ENCODE measurements at regions not wholly inside any gene's neighbourhood (a gene's known extent, or its start where the extent isn't known, plus 50 kb on each side); places are given as distances from the start of the nearest gene placed in this dataset.
A peak's percentile ranks its signal among the peaks of the same experiment; 100 is the strongest.

DNA sequence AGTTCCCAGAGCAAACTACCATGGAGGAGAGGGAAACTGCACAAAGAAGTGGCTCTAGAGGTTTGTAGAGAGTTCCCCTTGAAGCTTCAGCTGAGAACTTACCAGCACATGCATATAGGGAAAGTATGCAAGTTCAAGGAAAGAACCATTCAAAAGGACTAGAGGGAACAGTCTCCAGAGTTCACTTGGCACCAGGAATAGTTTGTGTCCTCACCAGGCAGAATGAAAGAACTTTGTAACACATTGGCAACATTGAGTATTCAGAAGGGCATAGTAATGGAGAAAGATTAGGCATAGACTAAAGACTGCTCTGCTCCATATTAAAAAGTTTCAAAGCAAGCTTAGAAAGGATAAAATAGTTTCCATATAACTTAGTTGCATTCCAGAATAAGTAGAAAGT, 155.4 kb upstream of the TOM1L1 start:
- no peak for DNase-seq

DNA sequence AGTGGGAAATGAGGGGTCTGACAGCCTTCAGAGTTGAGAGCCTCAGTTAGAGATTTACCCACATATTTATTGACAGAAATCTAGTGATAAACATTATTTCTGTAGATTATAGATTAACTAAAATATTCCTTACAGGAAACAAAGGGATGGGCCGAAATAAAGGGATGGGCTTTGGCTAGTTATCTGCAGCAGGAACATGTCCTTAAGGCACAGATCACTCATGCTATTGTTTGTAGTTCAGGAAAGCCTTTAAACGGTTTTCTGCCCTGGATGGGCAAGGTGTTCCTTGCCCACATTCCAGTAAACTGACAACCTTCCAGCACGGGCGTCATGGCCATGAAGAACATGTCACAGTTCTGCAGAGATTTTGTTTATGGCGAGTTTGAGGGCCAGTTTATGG, 154.8 kb upstream of the TOM1L1 start:
- DNase-seq: no peak

DNA sequence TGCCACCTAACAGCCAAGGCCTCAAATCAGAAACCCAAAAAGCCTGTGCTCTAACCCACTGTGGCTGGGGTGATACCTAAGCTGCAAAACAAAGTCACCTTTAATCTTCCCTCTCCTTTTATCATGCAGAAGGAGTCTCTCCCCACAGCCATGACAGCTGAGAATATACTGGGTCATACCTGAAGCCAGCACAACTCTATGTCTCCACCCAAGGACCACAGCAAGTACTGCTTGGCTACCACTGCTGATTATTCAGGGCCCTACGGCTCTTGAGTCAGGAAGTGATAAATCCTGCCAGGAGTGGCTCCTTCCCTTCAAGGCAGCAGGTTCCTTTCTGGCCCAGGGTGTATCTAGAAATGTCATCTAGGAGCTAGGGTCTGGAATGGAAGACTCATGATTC, 151.5 kb upstream of the TOM1L1 start:
- no peak for DNase-seq

DNA sequence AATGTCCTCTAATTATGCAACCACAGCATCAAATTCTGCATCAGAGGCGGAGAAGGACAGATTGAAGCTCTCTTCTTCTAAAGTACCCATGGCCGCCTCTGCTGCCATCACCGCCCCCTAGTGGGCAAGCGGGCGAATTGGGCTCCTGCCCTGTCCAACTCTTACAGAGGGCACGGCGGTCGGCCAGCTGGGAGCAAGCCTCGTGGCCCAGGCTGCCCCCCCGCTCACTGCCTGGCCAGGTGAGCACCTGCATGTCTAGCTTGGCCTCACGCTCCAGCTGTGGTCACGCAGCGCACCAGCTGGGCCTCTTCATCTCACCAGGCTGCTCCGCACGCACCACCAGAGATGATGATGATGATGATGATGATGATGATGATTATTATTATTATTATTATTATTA, 146.1 kb upstream of the TOM1L1 start:
- DNase-seq: peak in 1 of 2 donors; percentile 2

DNA sequence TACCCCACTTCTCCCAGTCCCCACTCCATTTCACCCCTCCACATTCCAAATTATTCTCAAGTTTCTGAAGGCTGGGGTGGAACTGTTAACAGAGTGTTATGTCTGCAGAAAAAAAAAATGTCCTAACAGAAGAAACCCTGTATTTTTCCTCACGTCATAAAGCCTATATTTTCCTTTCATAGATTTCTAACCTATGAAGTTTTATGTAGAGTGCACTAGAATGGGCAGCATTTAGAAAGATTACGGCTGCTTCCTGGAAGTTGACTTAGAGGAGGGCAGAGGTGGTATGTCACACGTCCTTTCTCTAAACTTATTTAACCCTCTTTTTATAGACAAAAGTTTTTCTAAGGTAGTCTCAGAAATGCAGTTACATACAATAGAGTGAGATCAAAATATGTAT, 139.8 kb upstream of the TOM1L1 start:
- DNase-seq: no peak

DNA sequence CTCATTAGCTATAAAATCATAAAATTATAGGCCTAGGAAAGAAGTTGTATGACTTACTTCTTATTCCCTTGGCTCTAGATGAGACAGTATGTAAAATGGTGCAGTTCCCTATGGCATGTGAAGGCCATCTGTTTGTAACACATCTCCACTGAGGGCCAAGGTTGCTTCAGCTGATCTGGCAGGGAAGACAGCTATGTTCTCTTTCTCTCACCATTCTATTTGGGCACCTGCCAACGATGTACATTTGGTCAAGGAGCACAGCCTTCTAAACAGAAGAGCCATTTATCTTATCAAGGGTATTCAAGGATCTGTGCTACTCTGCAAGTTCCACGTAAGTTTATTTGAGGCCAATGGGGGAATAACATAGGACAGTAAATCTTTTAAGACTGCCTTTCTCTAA, 129.8 kb upstream of the TOM1L1 start:
- no peak for DNase-seq

DNA sequence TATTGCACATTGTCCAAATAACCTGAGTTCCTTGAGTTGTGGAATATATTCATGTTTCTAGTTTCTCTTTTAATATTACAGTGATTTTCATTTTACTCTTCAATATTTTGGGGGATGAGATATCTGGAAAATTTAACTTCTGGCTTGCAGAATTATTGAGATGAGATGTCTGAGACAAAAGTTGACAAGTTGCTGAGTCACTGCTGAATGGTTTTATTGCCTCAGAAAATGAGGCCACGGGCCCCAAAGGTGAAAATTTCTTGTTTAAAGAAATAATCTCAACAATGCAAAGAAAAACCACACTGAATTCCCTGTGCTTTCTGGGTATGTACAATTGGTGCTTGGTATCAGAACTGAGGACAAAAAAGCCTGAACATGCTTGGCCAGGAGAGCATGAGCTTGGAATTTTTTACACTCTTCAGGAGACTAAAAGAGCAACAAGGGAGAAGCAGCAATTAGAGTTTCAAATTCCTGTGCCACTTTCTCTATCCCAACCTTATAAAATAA, 129.2 kb upstream of the TOM1L1 start:
- DNase-seq: no peak

DNA sequence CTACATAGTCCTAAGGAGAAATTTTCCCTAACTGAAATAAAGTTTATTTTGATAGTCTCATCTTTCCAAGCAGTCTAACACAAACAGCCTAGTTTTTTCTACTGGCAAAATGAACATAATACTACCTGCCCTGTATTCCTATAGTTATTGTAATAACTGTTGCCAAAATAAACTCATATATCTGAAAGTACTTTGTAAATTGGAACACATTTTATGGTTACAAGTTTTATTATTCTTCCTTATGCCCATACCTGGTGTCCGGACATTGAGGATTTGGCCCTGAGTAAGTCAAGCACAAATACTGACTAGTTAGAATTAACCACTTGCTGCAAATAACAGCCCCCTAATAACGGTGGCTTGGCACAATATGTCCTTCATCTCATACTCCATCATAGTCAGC, 120.4 kb upstream of the TOM1L1 start:
- DNase-seq: no peak

DNA sequence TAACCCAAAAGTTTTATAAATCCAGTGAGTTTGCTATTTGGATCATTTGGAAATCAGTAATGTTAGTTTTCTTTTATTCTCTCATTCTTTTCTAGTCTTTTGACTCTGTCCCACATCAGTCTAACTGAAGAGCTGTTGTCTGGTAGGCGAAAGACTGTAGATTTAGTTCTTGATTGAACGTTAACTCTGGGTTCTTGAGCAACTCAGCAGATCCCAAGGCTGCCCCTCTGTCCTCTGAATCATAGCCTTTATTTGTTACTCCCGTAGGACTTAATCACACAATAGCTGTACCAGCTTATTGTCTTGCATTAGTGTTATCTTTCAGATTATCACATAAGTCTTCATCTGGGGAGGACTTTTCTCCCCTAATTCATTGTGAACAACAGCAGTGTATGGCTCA, 119.3 kb upstream of the TOM1L1 start:
- DNase-seq: no peak

DNA sequence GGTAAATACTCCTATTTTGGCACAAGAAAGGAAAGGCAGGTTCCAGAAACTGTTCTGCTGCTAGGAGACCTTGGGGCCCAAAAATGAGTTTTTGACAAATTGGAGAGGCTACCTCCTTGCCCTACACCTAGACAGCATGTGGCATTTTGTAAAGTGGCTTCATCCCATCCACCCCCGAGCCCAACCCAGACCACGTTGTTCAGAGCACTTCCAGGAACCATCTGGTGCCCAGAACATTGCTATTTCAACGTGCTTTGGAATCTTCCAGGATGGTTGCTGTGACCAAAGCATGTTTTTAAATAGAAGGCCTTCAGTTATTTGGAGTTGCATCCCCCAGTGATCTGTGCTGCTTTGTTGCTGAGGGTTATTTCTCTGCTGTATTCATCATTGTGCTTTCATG, 116.3 kb upstream of the TOM1L1 start:
- no peak for DNase-seq

DNA sequence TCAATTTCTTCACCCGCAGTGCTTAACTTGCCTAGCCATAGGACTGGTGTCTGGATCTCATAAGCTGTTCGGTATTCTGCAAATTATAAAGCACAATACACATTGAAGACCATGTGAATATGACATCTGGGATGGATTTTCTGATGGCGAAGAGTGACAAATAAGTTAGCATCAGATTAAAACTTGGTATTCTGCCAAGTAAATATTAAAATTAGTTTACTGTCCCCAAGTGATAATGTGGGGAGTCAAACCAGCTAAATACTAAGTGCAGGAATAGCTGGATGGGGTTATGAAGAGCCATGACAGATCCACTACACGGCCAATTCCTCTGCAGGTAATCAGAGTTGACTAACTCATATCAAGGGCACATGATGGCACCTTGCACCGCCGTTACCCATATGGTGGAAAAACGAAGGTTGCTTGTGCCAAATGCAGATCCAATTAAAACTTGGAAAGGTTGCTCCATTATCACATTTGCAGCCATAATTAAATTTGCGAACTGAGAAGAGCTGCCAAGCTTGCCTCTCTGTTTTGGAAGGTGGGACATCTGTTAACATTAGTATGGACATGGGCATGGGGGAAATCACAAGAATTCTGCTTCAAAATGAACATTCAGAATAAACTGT, 114.9 kb upstream of the TOM1L1 start:
- DNase-seq: no peak

DNA sequence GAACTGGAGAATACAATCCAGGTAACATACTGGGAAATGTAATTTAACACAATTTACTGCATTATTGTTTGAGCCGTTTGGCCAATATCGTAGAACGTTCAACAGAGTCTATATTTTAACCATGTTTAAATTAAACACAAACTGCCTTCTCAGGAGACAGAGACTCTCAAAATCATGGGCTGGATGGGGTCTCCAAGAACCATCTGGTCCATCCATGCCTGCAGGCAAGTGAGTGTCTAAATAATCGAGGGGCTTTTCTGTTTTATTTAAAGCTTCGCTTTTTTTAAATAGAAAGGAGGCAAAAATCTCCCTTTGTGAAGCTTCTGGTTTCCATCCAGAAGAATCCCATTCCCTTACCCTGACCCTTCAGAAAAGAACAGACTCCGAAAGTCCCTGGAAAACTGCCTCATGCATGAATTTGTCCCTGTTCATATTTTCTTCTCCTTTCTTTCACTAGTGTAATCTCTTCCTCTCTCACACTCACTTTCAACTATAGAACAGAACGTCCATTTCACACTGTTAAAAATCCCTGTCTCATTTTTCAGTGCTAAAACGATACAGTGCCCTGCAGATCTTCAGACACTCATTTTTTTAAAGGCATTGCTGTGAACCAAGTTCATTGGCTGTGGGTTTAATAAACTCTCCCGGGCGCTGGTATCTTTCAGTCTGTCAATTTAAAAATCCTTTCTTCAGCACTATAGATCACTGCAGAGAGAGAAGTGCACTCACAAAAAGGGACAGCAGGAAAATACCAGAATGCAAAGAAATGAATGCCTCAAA, 111.4 kb upstream of the TOM1L1 start:
- no peak for DNase-seq

DNA sequence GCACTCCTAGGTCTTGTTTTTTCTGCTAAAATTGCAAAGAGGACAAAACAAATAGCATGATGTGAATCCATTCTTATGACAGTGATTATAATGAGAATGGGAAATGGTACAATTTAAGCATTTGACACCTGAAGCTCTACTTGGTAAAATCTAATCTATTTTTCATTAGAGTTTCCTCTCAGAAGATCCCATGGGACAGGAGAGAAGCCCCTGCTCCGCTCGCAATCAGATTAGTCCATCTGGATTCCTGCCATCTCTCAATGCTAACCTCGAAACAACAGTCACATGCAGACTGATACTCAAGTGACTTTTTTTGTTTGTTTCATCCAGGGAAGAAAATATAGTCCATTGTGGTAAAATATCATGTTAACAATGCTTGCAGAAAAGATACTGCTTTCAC, 107.4 kb upstream of the TOM1L1 start:
- DNase-seq: no peak

DNA sequence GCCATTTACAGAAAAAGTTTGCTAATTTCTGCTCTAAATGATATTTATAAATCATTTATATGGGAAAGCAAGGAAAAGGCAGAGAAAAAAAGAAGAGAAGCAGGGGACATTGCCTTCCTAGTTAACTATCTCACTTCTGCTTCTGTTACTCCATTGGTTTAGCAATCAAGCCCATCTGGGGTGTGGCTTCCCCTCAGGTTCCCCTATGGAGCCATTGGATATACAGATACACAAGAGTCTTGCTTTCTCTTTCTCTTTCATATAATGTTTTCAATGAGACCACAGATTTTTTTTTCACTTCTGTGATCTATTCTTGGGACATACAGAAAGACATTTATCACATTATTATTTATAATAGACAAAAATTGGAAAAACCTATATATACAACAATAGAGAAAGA, 105.6 kb upstream of the TOM1L1 start:
- no peak for DNase-seq

DNA sequence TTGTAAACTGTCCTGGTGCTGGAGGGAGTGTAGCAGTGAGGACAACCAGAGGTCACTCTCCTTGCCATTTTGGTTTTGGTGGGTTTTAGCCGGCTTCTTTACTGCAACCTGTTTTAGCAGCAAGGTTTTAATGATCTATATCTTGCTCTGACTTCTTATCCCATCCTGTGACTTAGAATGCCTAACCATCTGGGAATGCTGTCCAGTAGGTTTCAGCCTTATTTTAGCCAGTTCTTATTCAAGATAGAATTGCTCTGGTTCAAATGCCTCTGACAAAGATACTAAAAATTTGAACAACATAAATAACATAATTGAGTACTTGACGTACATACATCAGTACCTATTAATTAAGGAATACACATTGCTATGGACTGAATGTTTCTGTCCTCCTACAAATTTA, 93.3 kb upstream of the TOM1L1 start:
- no peak for DNase-seq

DNA sequence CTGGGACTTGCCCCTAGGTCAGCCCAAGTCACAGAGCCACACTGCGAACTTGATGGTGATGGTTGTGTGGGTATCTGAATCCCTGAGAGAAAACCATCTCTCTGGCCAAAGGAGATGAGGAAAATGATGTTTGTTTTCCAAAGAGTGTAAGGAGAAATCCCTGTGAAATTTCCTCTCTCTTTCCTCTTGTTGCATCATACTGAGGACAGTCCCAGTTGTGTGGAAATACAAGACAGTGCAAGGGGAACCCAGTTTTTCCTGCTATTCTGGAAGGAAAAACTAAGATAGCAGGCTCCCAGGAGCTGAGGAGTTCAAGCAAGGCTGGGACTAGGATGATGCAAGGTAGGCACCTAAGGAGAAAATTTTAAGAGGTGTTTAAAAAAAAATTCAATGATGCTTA, 86.8 kb upstream of the TOM1L1 start:
- no peak for DNase-seq

DNA sequence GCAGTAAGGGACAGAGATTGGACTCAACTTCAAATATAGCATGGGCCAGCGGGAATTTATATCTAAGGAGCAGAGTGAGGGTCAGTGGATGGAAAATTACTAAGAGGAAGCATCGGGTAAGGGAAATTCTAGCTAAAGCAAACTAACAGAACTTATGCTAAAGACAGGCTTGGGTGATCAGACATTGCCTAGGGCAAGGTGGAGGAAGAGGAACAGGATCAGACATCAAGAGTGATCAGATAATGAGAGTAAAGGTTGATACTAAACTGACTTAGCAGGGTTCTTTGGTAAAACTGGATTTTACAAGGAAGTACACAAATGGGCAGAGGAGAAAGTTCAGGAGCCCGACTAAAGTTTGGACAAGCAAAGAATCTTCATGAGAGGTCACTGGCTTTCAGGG, 86.3 kb upstream of the TOM1L1 start:
- DNase-seq: no peak

DNA sequence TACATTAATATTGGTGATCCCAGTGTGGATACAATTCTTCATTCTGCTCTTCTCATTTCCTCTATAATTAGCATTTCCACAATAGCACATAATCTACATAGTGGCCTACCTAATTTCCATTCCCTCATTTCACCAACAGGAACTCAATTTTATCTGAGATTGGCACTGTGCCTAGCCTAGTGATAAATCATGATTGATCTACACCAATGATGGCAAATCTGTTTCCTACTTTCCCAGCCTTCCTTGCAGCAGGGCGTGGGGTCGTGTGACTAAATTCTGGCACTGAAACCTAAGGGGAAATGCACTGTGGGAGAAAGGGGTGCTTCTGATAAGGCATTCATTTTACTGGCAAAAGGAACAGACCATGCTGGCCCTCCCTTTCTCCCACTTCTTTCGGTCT, 66.6 kb upstream of the TOM1L1 start:
- no peak for DNase-seq

DNA sequence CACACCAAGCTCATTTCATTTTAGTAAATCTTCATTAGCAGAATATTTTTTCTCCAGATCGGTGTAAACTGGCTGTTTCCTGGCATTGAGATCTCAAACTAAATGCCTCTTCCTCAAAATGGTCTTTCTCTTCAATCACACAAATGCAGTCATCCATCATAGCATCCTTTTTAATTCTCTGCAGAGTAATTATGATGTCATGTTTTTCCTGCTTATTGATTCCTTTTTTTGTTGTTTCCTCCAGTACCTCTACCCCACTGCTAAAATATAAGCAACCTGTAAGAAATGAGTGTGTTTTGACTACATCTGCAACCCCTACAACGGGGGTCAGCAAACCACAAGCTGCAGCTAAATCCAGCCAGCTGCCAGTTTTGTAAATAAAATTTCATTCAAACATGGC, 65.6 kb upstream of the TOM1L1 start:
- no peak for DNase-seq

DNA sequence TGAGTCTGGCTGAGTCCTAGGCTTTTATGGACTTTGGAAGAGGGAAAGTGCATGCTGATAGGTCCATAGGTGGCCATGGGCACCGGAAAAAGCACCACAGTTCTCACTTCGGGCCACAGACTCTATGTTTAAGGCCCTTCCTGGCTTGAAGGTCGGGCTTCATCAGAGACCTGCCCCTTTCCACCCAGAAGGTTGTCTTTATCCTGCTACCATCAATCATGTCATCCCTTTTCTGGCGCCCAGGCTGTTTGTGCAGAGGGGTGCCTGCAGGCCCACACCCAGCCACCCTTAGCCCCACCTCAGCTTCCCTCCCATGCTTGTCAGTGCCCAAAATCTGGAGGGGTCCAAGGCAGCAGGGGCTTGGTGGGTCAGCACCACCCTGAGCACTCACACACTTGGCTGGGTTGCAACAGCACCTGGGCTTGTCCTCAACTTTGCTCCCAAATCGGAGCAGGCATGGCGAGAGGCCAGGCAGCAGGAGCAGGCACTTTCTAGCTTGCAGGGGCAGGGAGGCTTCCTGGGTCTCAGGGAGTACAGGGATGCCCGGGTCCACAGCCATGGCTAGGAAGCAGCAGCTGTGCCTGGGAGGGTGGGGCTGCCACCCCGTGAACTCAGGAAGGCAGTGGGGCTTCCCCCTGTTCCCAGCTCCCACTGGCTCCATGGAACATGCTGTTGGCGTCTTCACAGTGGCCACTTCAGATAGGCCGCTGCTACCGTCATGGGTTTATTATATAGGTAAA, 63.8 kb upstream of the TOM1L1 start:
- DNase-seq: no peak

DNA sequence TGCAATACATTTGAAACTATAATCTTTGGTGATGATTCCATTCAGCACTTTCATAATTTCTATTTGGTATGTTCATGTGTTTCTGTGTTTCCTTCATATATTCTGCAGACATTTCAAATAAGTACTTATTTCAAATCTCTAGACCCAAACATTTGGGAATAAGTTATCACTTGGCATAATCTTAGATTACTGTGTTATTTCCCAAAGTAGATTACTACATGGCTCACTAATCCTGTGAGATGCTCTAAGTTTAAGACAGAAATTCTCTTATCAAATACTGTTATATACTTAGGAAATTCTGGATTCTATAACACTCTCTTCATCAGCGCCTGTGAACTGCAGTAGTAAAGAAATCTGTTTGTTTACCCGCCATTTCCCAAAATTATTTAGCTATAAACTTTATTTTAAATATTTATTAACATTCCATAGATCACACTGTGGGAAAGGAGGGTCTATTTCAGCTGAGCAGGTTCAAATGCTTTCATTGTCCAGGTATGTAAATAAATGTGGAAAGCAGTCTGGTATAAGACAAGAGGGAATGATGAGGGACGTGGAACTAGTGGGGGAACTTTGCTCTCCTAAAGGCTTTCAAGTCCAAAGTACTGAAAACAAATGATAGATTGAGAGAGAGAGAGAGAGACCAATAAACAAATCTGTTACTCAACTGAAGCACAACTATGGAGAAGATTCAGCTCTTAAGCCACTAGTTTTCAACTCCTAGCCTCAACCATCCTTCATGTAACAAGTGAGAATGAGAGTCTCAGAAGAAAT, 61.8 kb upstream of the TOM1L1 start:
- DNase-seq: no peak

DNA sequence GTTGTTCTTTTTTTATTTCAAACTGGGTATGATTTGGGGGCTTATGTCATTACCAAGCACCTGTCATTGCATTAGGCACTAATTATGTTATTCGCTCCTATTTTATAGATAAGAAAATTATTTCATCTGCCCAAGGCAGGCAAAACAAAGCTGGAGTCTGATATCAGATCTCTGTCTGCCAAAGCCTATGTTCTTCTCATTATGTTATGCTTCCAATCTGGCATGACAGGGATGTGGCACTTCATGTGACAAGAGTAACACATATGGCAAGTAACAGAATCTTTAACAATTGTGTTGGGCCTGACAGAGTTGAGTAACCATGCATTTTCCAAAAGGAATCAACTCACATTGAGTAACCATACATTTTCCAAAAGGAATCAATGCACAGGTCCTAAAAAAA, 61.2 kb upstream of the TOM1L1 start:
- no peak for DNase-seq

DNA sequence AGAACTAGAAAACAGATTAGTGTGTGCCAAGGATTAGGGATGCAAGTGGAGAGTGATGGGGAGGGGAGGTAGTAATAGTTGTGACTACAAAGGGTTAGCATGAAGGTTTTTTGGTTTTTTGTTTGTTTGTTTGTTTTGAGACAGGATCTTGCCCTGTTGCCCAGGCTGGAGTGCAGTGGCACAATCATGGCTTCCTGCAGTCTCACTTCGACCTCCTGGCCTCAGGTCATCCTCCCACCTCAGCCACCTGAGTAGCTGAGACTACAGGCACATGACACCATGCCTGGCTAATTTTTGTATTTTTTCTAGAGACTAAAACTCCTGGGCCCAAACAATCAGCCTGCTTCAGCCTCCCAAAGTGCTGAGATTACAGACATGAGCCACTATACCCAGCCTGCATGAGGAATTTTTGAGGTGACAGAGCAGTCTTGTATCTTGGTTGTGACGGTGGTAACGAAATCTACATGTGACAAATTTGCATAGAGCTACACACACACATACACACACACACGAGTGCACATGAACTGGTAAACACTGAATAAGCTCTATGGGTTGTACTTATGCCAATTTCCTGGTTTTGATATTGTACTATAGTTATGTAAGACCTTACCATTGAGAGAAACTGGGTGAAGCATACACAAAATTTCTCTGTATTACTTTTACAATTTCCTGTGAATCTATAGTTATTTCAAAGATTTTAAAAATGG, 59.6 kb upstream of the TOM1L1 start:
- DNase-seq: no peak

Data from stimulated activated CD4-positive, alpha-beta T cell treated with anti-CD3 and anti-CD28 coated beads, Interleukin-2, amount 100 ng/mL, for 48 hours (primary cell).